ENCODE measurements at regions not wholly inside any gene's neighbourhood (a gene's known extent, or its start where the extent isn't known, plus 50 kb on each side); places are given as distances from the start of the nearest gene placed in this dataset.

- TF ChIP-seq TAF1 (IDR thresholded peaks at IDR 0.05; ENCODE audit: low read depth) (no peak), CTCF (IDR thresholded peaks at IDR 0.05; ENCODE audit: poor library complexity, severe bottlenecking) (no peak), RAD21 (conservative IDR thresholded peaks at IDR 0.05) (no peak), SMC3 (conservative IDR thresholded peaks at IDR 0.05; ENCODE audit: poor library complexity) (no peak), EZH2 (IDR thresholded peaks at IDR 0.05; ENCODE audit: borderline replicate concordance, insufficient read depth, low read length, poor library complexity, severe bottlenecking) (no peak), EP300 (conservative IDR thresholded peaks at IDR 0.05; ENCODE audit: poor library complexity, severe bottlenecking) (no peak), POLR2AphosphoS5 (IDR thresholded peaks at IDR 0.05) (no peak)
Observed at GRCh38 chr5:87945286-87945650, 323.4 kb downstream of the TMEM161B start.

Measured in neural cell (in vitro differentiated cells).